BLaER1 (cell line): ENCODE measurements at regions not wholly inside any gene's neighbourhood (a gene's known extent, or its start where the extent isn't known, plus 50 kb on each side); places are given as distances from the start of the nearest gene placed in this dataset.

Experiments used
- H3K27ac ChIP-seq: shearing (Covaris generic); formaldehyde crosslinking; 2 replicates; pipeline ENCODE4 v1.8.1; 2022
- H3K27me3 ChIP-seq: shearing (Covaris generic); formaldehyde crosslinking; 2 replicates; pipeline ENCODE4 v1.8.1; 2022
- H3K36me3 ChIP-seq: shearing (Covaris generic); formaldehyde crosslinking; 2 replicates; pipeline ENCODE4 v1.8.1; 2022
- H3K4me1 ChIP-seq: shearing (Covaris generic); formaldehyde crosslinking; 2 replicates; pipeline ENCODE4 v1.8.1; 2022
- H3K4me2 ChIP-seq: shearing (Covaris generic); formaldehyde crosslinking; 2 replicates; pipeline ENCODE4 v1.8.1; 2022
- H3K4me3 ChIP-seq: shearing (Covaris generic); formaldehyde crosslinking; 2 replicates; pipeline ENCODE4 v1.8.1; 2022
- H3K9ac ChIP-seq: shearing (Covaris generic); formaldehyde crosslinking; 2 replicates; pipeline ENCODE4 v1.8.1; 2022
- H3K9me3 ChIP-seq: shearing (Covaris generic); formaldehyde crosslinking; 2 replicates; pipeline ENCODE4 v1.8.1; 2022
- H4K20me1 ChIP-seq: shearing (Covaris generic); formaldehyde crosslinking; 2 replicates; pipeline ENCODE4 v1.8.1; 2022
- Cebpa-rat ChIP-seq: shearing (Covaris generic); IDR thresholded peaks from 2 replicates; pipeline ENCODE4 v1.8.1; 2022

GRCh38 chr14:66288511-66288910 lies 197.7 kb upstream of the CCDC196 start:
- Histone ChIP-seq H3K4me1 (no peaks in the 10 kb centered on the region), H3K36me3 (no peaks in the 10 kb centered on the region), H4K20me1 (no peaks in the 10 kb centered on the region), H3K27me3 (no peaks in the 10 kb centered on the region), H3K9ac (no peak overlapping the region), H3K27ac (no peak overlapping the region), H3K4me2 (no peak overlapping the region), H3K4me3 (no peak overlapping the region), H3K9me3 (peaks cover 7% of the 10 kb centered on the region; the same call in 1 of the 2 replicates)
- no peak for TF ChIP-seq Cebpa-rat

DNA sequence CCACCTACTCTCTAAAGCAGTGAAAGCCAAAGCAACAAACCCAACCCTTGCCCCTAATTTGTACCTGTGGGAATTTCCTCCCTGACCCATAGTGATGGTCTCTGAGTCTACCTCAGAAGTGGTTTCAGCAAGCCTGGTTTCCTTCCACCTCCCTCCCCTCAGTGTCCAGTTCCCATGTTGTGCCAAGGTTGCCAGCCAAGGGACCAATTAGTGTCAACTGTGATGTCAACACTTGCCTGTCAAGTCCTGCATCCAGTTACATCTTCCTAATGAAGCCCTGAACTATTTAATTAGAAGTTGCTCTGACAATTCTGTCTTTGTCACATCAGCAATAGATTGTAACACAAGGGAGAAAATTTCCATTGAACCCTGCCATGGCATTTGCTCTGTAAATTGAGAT lies 194.4 kb upstream of the CCDC196 start:
- no peaks in the 10 kb centered on the region for H4K20me1 ChIP-seq
- no peak overlapping the region for H3K27ac ChIP-seq
- H3K4me1 ChIP-seq: no peaks in the 10 kb centered on the region
- TF ChIP-seq Cebpa-rat: no peak
- H3K9me3 ChIP-seq: peaks cover 7% of the 10 kb centered on the region; the same call in 1 of the 2 replicates
- no peak overlapping the region for H3K9ac ChIP-seq
- H3K27me3 ChIP-seq: no peaks in the 10 kb centered on the region
- no peak overlapping the region for H3K4me3 ChIP-seq
- no peak overlapping the region for H3K4me2 ChIP-seq
- no peaks in the 10 kb centered on the region for H3K36me3 ChIP-seq

- H3K9ac ChIP-seq: no peak overlapping the region
- no peak overlapping the region for H3K4me2 ChIP-seq
- H3K27ac ChIP-seq: no peak overlapping the region
- H3K4me1 ChIP-seq: no peaks in the 10 kb centered on the region
- peaks cover 5% of the 10 kb centered on the region; the same call in 1 of the 2 replicates for H3K9me3 ChIP-seq
- no peaks in the 10 kb centered on the region for H3K27me3 ChIP-seq
- H3K4me3 ChIP-seq: no peak overlapping the region
- no peaks in the 10 kb centered on the region for H3K36me3 ChIP-seq
- TF ChIP-seq Cebpa-rat: no peak
- no peaks in the 10 kb centered on the region for H4K20me1 ChIP-seq
Measured at GRCh38 chr14:66293533-66294105, 192.6 kb upstream of the CCDC196 start.

DNA sequence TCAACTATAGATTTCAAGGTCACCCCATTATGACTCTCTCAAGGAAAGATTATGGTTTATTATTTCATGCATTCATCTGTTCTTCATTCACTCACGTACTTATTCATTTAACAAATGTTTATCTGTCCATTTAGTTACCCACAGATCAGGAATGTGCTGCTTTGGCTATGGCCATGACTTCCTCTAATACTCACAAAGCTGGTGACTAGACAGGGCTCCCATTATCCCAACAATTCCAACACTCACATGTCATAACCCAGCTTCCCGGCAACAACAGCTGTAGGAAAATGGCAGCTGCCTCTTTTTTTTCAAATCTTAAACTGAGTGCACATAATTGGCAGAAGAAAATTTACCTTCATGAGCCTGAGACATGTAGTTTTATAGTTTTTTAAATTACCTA lies 190.8 kb upstream of the CCDC196 start:
- no peaks in the 10 kb centered on the region for H3K9me3 ChIP-seq
- H3K36me3 ChIP-seq: no peaks in the 10 kb centered on the region
- no peaks in the 10 kb centered on the region for H3K27me3 ChIP-seq
- H3K4me1 ChIP-seq: no peaks in the 10 kb centered on the region
- H3K27ac ChIP-seq: no peak overlapping the region
- no peaks in the 10 kb centered on the region for H4K20me1 ChIP-seq
- H3K9ac ChIP-seq: no peak overlapping the region
- no peak for TF ChIP-seq Cebpa-rat
- no peak overlapping the region for H3K4me2 ChIP-seq
- no peak overlapping the region for H3K4me3 ChIP-seq

DNA sequence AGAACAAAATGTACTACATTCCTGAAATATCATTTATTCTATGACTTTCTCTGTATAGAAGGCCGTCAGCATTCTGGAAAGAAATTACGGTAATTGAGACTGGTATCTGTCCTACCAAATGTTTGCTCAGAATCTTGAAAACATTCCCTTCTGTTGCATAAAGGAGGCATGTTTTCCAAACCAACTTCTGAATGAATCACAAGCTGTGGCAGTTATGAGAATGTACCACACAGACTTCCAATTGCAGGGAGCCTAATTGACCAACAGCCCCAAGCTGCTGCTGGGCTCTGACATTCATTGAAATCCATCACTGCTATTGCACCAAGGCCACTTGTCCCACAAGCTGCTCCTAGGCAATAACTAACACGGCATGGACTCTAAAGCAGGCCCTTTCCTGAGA lies 185.3 kb upstream of the CCDC196 start:
- no peaks in the 10 kb centered on the region for H3K4me1 ChIP-seq
- H3K27me3 ChIP-seq: no peaks in the 10 kb centered on the region
- no peak overlapping the region for H3K4me2 ChIP-seq
- no peak for TF ChIP-seq Cebpa-rat
- H4K20me1 ChIP-seq: no peaks in the 10 kb centered on the region
- H3K27ac ChIP-seq: no peak overlapping the region
- H3K9ac ChIP-seq: no peak overlapping the region
- H3K4me3 ChIP-seq: no peak overlapping the region
- H3K9me3 ChIP-seq: no peaks in the 10 kb centered on the region
- H3K36me3 ChIP-seq: no peaks in the 10 kb centered on the region

GRCh38 chr14:66306101-66306500 lies 180.1 kb upstream of the CCDC196 start:
- no peak overlapping the region for H3K4me2 ChIP-seq
- no peak overlapping the region for H3K27ac ChIP-seq
- no peak overlapping the region for H3K9ac ChIP-seq
- TF ChIP-seq Cebpa-rat: no peak
- H3K9me3 ChIP-seq: peaks cover 9% of the 10 kb centered on the region; the same call in 1 of the 2 replicates
- no peaks in the 10 kb centered on the region for H4K20me1 ChIP-seq
- no peaks in the 10 kb centered on the region for H3K4me1 ChIP-seq
- no peaks in the 10 kb centered on the region for H3K36me3 ChIP-seq
- H3K27me3 ChIP-seq: no peaks in the 10 kb centered on the region
- no peak overlapping the region for H3K4me3 ChIP-seq

- Histone ChIP-seq H4K20me1 (no peaks in the 10 kb centered on the region), H3K9me3 (peaks cover 9% of the 10 kb centered on the region; the same call in 1 of the 2 replicates), H3K4me3 (no peak overlapping the region), H3K27me3 (no peaks in the 10 kb centered on the region), H3K36me3 (no peaks in the 10 kb centered on the region), H3K9ac (no peak overlapping the region), H3K27ac (no peak overlapping the region), H3K4me2 (no peak overlapping the region), H3K4me1 (no peaks in the 10 kb centered on the region)
- no peak for TF ChIP-seq Cebpa-rat
Measured at GRCh38 chr14:66311058-66311457, 175.1 kb upstream of the CCDC196 start.

- no peaks in the 10 kb centered on the region for H4K20me1 ChIP-seq
- H3K27me3 ChIP-seq: no peaks in the 10 kb centered on the region
- no peaks in the 10 kb centered on the region for H3K4me1 ChIP-seq
- no peak overlapping the region for H3K9ac ChIP-seq
- no peak overlapping the region for H3K4me2 ChIP-seq
- H3K36me3 ChIP-seq: no peaks in the 10 kb centered on the region
- H3K4me3 ChIP-seq: no peak overlapping the region
- peaks cover 16% of the 10 kb centered on the region for H3K9me3 ChIP-seq
- TF ChIP-seq Cebpa-rat: no peak
- no peak overlapping the region for H3K27ac ChIP-seq
Measured at GRCh38 chr14:66311990-66312389, 174.2 kb upstream of the CCDC196 start.

DNA sequence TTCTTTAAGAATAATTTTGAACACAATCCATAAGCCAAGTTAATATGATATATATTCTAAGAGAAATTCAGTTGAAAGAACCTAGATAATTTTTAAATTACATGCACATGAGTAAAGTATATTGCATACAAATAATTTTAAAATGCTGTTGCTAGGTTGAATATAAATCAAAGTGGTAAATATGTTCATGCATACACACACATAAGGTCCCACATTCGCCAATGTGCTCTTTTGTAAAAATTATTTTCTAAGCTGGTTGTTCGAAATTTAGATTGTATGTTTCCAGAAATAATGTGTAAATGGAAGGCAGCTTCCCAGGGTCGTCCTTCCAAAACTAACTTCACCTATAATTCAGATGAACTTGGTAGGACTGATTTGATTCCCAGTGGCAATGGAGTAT lies 173.7 kb upstream of the CCDC196 start:
- H3K4me3 ChIP-seq: no peak overlapping the region
- H3K9me3 ChIP-seq: peaks cover 20% of the 10 kb centered on the region
- H3K4me1 ChIP-seq: no peaks in the 10 kb centered on the region
- H3K4me2 ChIP-seq: no peak overlapping the region
- no peaks in the 10 kb centered on the region for H3K27me3 ChIP-seq
- no peak overlapping the region for H3K27ac ChIP-seq
- no peak for TF ChIP-seq Cebpa-rat
- no peak overlapping the region for H3K9ac ChIP-seq
- no peaks in the 10 kb centered on the region for H3K36me3 ChIP-seq
- no peaks in the 10 kb centered on the region for H4K20me1 ChIP-seq

GRCh38 chr14:66315098-66315497 lies 171.1 kb upstream of the CCDC196 start:
- Histone ChIP-seq H3K27me3 (no peaks in the 10 kb centered on the region), H4K20me1 (no peaks in the 10 kb centered on the region), H3K27ac (no peak overlapping the region), H3K9ac (no peak overlapping the region), H3K9me3 (peaks cover 17% of the 10 kb centered on the region), H3K4me1 (no peaks in the 10 kb centered on the region), H3K4me2 (no peak overlapping the region), H3K4me3 (no peak overlapping the region), H3K36me3 (no peaks in the 10 kb centered on the region)
- TF ChIP-seq Cebpa-rat: no peak

DNA sequence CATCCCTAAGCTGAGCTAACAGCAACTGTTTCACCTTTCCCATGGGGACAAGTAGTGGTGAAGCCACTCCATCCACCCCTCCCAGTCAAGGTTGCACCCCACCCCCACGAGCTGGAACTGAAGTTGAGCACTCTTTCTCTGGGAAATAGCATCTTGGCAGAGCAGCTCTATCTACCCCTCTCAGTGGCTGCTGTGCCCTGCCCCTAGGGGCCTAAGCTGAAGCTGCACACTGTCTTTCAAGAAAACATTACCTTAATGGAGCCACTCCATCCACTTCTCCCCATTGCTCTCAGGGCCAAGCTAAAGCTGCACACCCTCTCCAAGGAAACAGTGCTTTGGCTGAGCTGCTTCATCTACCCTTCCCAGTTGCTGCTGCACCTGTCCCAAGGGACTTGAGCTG lies 170.6 kb upstream of the CCDC196 start:
- Histone ChIP-seq H3K4me3 (no peak overlapping the region), H3K4me2 (no peak overlapping the region), H3K27me3 (no peaks in the 10 kb centered on the region), H3K9ac (no peak overlapping the region), H3K27ac (no peak overlapping the region), H4K20me1 (no peaks in the 10 kb centered on the region), H3K9me3 (peaks cover 17% of the 10 kb centered on the region), H3K4me1 (no peaks in the 10 kb centered on the region), H3K36me3 (no peaks in the 10 kb centered on the region)
- no peak for TF ChIP-seq Cebpa-rat
